Mucosa of rectum (tissue), 2 donors: ENCODE measurements at regions not wholly inside any gene's neighbourhood (a gene's known extent, or its start where the extent isn't known, plus 50 kb on each side); places are given as distances from the start of the nearest gene placed in this dataset.

Experiments used
- H3K27ac ChIP-seq, 2 donors: one replicate each; pipeline ENCODE4 v1.7.0; 2013; ENCODE audit warnings: inconsistent platforms in 2 of 2, low read depth in 2 of 2, low read length in 2 of 2
- H3K27me3 ChIP-seq, 2 donors: one replicate each; pipeline ENCODE4 v1.7.0; 2013; ENCODE audit warnings: low read length in 2 of 2; ENCODE audit not compliant: control insufficient read depth in 2 of 2, insufficient read depth in 2 of 2
- H3K36me3 ChIP-seq, 2 donors: one replicate each; pipeline ENCODE4 v1.7.0; 2013; ENCODE audit warnings: low read length in 2 of 2; ENCODE audit not compliant: control insufficient read depth in 2 of 2, insufficient read depth in 2 of 2
- H3K4me1 ChIP-seq, 2 donors: one replicate each; pipeline ENCODE4 v1.7.0; 2013; ENCODE audit warnings: low read length in 2 of 2, mild to moderate bottlenecking in 1 of 2; ENCODE audit not compliant: control insufficient read depth in 2 of 2, insufficient read depth in 2 of 2
- H3K4me3 ChIP-seq, 2 donors: one replicate each; pipeline ENCODE4 v1.7.0; 2013; ENCODE audit warnings: low read length in 2 of 2
- H3K9ac ChIP-seq, 2 donors: one replicate each; pipeline ENCODE4 v1.7.0; 2013; ENCODE audit warnings: low read length in 2 of 2, low read depth in 1 of 2, mild to moderate bottlenecking in 1 of 2
- H3K9me3 ChIP-seq, 2 donors: one replicate each; pipeline ENCODE4 v1.7.0; 2013; ENCODE audit warnings: low read length in 2 of 2; ENCODE audit not compliant: control insufficient read depth in 2 of 2
- donor health status: healthy.
- donor health status: Normal muscosa, but diverticular disease.

DNA sequence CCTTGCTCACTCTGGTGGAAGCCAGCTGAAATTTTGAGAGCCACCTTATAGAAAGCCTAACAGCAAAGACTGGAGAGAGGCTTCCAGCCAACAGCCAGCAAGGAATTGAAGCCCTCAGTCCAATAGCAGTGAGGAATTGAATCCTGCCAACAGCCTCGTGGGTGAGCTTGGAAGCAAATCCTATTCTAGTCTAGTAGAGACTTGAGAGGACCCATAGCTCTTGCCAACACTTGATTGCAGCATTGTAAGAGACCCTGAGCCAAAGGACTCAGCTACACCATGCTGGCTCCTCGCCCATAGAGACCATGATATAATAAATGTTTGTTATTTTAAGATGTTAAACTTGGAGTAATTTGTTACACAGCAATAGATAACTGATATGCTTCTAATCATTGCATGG is 403.0 kb upstream of the TNP1 start:
- Histone ChIP-seq H3K4me3 (no peak overlapping the region), H3K27me3 (no peaks in the 10 kb centered on the region), H3K9ac (no peak overlapping the region), H3K4me1 (no peaks in the 10 kb centered on the region), H3K9me3 (no peaks in the 10 kb centered on the region), H3K27ac (no peak overlapping the region), H3K36me3 (no peaks in the 10 kb centered on the region)

DNA sequence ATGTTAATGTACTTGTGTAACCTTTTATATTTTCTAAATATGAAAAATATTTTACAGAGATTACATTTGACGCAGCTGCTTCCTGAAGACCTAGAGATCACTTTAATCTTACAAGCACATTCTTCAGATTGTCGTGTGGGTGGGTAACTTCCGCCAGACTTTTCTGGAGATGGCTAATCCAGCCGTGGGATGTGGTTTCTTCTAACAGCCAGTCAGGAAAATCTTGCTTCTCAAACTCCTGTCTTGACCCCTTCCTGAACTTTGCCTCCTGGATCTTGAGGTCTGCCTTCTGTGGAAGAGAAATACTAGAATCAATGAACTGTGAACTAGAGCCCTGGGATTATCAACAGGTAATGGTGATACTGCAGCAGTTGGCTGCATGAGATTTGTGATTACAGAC is 401.6 kb upstream of the TNP1 start:
- Histone ChIP-seq H3K9me3 (no peaks in the 10 kb centered on the region), H3K36me3 (no peaks in the 10 kb centered on the region), H3K27ac (no peak overlapping the region), H3K9ac (no peak overlapping the region), H3K4me1 (no peaks in the 10 kb centered on the region), H3K27me3 (no peaks in the 10 kb centered on the region), H3K4me3 (no peak overlapping the region)

DNA sequence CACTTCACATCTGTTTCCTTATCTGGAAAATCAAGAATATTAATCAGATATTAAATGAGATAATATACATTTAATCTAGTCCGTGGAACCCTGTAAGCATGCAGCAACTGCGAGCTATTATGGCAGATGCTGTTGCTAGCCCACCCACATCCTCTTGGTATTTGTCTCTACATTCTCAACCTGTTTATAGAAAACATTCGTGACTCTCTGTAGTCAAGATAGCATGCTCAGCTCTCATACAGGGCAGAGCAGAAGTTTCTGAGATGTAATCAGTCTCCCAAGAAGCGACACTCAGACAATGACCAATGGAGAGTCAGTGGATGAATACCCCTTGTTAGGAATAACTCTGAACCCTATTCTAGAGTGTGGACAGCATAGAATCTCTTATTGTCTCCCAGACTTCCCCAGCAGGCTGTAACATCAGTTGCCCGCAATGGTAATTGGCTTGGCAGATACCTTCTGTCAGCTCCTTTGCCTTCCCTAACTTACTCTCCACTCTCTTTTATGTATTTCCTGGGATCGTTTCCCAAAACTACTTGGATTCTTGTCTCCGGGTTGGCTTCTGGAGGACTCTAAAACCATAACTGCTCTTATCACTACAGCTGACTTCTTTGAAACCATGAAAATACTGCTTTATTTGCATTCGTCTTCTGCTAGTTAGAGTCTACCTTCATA is 400.7 kb upstream of the TNP1 start:
- Histone ChIP-seq H3K4me3 (no peak overlapping the region), H3K27ac (no peak overlapping the region), H3K9me3 (no peaks in the 10 kb centered on the region), H3K4me1 (no peaks in the 10 kb centered on the region), H3K9ac (no peak overlapping the region), H3K27me3 (no peaks in the 10 kb centered on the region), H3K36me3 (no peaks in the 10 kb centered on the region)

DNA sequence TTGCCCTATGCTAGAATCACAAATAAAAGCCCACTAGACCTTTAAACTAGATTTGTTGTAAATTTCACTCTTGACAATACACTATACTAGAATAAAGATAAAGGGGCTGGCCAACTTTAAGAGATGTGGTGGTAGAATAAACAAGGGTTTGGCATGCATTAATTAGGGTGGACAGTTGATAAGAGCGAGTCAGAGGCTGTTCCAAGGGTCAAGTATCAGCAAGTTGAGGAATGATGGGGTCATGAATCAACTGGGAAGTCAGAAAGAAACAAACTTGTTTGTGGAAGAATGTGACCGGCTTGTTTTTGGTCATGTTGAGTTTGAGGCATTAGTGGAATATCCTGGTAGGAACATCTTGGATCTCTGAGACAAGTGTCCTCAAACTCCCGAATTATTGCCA is 398.3 kb upstream of the TNP1 start:
- no peaks in the 10 kb centered on the region for H3K27me3 ChIP-seq
- no peaks in the 10 kb centered on the region for H3K36me3 ChIP-seq
- H3K4me1 ChIP-seq = no peaks in the 10 kb centered on the region
- H3K27ac ChIP-seq = no peak overlapping the region
- H3K4me3 ChIP-seq = no peak overlapping the region
- no peak overlapping the region for H3K9ac ChIP-seq
- H3K9me3 ChIP-seq = no peaks in the 10 kb centered on the region

DNA sequence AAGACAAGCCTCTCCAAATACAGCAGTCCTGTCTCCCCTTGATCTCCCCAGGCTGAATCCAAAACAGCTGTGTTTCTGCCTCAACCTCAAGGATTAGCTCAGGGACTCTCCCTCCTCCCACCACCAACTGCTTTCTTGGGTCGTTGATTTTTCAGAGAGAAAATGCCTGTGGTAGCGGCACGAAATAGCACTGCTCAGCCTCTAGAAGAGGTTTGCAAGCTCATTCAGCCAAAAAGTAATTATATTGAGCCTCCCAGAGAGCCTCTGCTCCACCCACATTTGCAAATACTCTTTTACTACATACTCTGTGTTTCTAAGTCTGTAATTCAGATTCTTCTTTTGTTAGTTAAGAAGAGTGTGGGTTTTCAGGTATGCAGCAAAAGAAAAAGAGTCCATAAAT is 396.4 kb upstream of the TNP1 start:
- H3K27me3 ChIP-seq = no peaks in the 10 kb centered on the region
- no peaks in the 10 kb centered on the region for H3K36me3 ChIP-seq
- no peak overlapping the region for H3K27ac ChIP-seq
- H3K4me3 ChIP-seq = no peak overlapping the region
- H3K4me1 ChIP-seq = no peaks in the 10 kb centered on the region
- H3K9ac ChIP-seq = no peak overlapping the region
- no peaks in the 10 kb centered on the region for H3K9me3 ChIP-seq

DNA sequence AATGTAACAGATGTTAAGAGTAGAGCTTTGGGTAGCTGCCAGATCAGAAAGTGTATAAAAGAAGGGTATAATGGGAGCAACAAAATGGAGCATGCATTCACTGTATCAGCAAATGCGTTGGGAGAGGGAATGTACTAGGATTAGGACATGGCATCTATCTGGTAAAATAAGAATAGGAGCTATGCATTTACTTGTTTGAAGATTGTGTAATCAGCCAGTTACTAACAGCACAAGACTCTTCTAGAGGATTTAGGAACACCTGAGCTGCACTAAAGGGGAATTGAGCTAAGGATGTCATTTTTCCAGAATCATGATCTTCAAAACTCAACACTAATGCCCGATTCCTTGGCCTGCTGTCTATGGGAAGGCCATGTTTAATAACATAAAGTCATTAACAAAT is 394.2 kb upstream of the TNP1 start:
- Histone ChIP-seq H3K9ac (no peak overlapping the region), H3K4me1 (no peaks in the 10 kb centered on the region), H3K36me3 (no peaks in the 10 kb centered on the region), H3K4me3 (no peak overlapping the region), H3K27ac (no peak overlapping the region), H3K27me3 (no peaks in the 10 kb centered on the region), H3K9me3 (no peaks in the 10 kb centered on the region)

DNA sequence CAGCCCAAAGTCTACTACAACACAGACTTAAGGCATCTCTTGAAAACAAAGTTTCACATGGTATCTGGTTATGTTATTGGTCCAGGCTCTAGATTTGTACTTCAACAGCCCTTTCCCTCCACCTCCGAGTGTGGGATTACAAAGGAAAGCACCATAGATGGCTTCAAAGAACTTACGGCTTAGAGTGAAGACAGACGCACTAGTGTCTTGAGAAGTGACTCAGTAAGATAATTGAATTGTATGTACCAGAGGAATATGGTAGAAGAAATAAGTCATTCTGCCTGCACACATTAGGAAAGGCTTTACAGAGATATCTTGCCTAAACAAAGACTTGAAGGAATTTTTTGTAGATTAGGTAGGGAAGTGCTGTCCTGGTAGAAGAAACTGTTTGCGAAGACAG is 392.3 kb upstream of the TNP1 start:
- no peaks in the 10 kb centered on the region for H3K9me3 ChIP-seq
- H3K36me3 ChIP-seq = no peaks in the 10 kb centered on the region
- H3K27ac ChIP-seq = no peak overlapping the region
- H3K4me3 ChIP-seq = no peak overlapping the region
- H3K27me3 ChIP-seq = no peaks in the 10 kb centered on the region
- no peaks in the 10 kb centered on the region for H3K4me1 ChIP-seq
- no peak overlapping the region for H3K9ac ChIP-seq

DNA sequence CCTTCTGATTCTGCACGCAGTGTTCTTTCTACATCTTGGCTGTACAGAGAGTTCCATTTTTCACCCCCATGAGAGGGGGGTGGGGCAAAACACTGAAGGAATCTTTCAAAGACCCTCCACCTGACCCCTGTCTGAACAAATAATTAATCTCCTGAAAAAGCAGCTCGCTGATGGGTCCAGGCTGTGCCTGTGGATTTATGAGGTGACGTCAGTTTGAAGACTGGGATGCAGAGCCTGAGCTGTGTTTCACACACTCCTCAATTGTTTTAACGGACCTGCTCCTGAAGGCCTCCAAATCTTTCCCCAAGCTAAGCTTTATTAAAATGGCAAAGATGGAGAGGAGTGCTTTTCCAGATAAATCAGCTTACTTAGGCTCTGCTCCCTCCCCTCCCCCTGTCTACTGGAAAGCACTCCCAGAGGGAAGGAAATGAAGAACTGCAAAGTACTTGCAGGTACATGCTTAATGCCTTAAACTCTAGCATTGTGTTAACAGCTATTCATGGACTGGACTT is 390.2 kb upstream of the TNP1 start:
- H3K9me3 ChIP-seq = no peaks in the 10 kb centered on the region
- no peak overlapping the region for H3K4me3 ChIP-seq
- H3K27ac ChIP-seq = peak overlapping the region in 1 of 2 donors; percentile 27
- no peaks in the 10 kb centered on the region for H3K27me3 ChIP-seq
- no peaks in the 10 kb centered on the region for H3K4me1 ChIP-seq
- H3K36me3 ChIP-seq = no peaks in the 10 kb centered on the region
- H3K9ac ChIP-seq = no peak overlapping the region

DNA sequence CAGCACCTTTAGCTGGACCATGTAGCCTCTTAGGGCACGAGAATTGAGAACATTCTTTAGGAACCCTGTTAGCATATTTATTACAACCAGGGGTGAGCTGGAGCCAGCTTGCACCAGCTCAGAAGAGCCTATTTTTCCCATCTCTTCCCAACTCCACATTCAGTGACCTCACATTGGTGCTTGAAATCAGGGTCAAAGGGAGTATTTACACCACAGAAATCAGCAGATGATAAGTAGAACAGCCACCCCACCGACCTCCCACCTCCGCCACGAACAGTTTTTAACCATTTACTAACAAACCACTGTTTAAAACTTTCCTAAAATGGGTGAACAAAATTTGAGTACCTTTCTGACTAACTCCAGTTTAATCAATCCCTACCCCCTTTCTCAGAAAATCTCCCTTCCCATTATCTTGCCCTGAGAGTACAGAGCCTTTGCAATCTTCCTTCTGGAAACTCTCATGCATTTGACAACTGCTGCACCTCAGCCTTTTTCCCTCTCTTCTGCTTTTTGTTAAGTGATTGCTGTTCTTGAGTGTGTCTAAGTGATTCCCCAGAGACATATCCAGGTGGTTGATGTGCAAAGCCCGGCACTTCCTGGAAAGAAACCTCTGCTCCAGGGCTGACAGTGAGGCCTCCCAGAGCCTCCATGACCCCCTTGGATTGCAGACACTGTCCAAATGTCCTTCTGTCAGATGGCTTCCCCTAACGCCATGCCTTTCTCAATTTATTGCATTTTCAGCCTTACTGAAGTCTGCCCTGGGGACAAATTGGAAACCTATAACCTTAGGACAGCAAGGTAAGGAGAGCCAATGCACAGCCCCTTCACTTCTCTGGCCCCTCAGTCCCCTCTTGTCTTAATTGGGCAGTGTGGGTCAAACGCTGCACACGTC is 389.5 kb upstream of the TNP1 start:
- no peaks in the 10 kb centered on the region for H3K4me1 ChIP-seq
- H3K9me3 ChIP-seq = no peaks in the 10 kb centered on the region
- H3K4me3 ChIP-seq = no peak overlapping the region
- H3K36me3 ChIP-seq = no peaks in the 10 kb centered on the region
- no peaks in the 10 kb centered on the region for H3K27me3 ChIP-seq
- H3K27ac ChIP-seq = peak overlapping the region; percentile 10 to 46
- no peak overlapping the region for H3K9ac ChIP-seq

DNA sequence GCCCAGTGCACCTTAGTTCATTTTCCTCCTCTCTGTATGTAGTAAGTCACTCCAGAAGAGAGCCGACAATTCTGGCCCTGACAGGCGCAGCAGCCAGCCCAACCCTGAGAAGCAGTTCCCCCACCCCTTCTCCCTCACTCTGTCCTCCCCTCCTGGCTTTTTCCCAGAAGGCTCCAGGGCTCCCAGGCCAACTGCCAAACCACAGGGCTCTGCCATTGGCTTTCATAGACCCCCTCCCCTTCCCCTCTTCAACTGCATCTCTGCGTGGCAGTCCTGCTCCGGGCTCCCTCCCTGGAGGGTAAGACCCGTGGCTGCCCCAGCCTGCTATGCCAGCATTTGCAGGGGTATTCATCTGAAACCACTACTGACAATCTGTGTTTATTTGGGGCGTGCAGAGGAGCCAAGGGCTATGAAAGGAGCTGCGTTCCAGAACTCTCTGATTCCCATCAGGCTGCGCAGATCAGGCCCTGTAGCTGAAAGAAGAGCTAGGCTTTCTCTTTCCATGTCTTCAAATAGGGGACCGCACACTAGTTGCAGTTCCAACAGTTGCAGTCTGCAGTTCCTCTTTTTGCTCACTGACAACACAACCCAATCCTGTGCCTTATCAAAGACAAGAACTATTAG is 388.6 kb upstream of the TNP1 start:
- no peak overlapping the region for H3K9ac ChIP-seq
- no peaks in the 10 kb centered on the region for H3K9me3 ChIP-seq
- no peaks in the 10 kb centered on the region for H3K27me3 ChIP-seq
- peak overlapping the region; percentile 10 to 46 for H3K27ac ChIP-seq
- no peak overlapping the region for H3K4me3 ChIP-seq
- no peaks in the 10 kb centered on the region for H3K36me3 ChIP-seq
- H3K4me1 ChIP-seq = no peaks in the 10 kb centered on the region
